ENCODE measurements at regions not wholly inside any gene's neighbourhood (a gene's known extent, or its start where the extent isn't known, plus 50 kb on each side); places are given as distances from the start of the nearest gene placed in this dataset.

DNA sequence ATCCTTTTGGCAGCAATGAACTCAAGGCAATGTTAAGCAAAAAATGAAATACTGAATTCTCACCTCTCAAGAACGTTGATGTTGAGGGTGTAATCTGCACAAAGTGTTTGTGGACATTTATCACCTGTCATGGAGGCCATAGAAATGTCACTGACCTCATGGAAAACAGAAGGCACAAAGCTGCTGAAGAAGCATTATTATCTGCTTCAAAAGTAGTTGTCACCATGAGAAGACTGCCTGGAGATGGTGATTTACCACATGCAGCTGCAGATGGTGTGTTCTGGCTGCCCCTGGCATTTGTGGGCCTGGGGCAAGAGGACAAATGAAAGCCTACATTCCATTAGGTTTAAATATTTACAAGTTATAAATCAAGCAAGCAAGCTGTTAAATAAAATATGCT is 116.8 kb upstream of the RPS6KA3 start:
- DNase-seq, result no peak
- WGBS, 4 donors, result 16 to 33% (median 26%) methylated on average over 1 of the region's 1 CpG
- no peaks in the 10 kb centered on the region for H3K4me1 ChIP-seq
- H3K27ac ChIP-seq, result no peak overlapping the region
- peaks cover 0 to 5% (median 0%) of the 10 kb centered on the region in 9 donors for H3K27me3 ChIP-seq
- H3K36me3 ChIP-seq, result no peaks in the 10 kb centered on the region
- H3K4me3 ChIP-seq, result no peak overlapping the region
- TF ChIP-seq CTCF (IDR thresholded peaks at IDR 0.05), result no peak
- TF ChIP-seq POLR2A (IDR thresholded peaks at IDR 0.05), result no peak
- no peaks in the 10 kb centered on the region for H3K9me3 ChIP-seq
- intact Hi-C loops (cut with DNase I), result no loop called here
- peak in 2 of 4 donors; percentile 74 for ATAC-seq

- DNase-seq (peak in 3 of 5 donors; percentile 10 to 48 (median 19)), ATAC-seq (peak; percentile 82 to 96 (median 91))
- H3K27me3 ChIP-seq, result no peaks in the 10 kb centered on the region
- no peaks in the 10 kb centered on the region for H3K36me3 ChIP-seq
- TF ChIP-seq CTCF (IDR thresholded peaks at IDR 0.05) (no peak), POLR2A (IDR thresholded peaks at IDR 0.05) (no peak)
- H3K27ac ChIP-seq, result peak overlapping the region in 1 of 12 donors; percentile 4
- 36 to 52% (median 40%) methylated on average over 3 of the region's 3 CpGs for WGBS, 4 donors
- intact Hi-C loops (cut with DNase I), result no loop called here
- no peaks in the 10 kb centered on the region for H3K9me3 ChIP-seq
- H3K4me3 ChIP-seq, result no peak overlapping the region
- no peaks in the 10 kb centered on the region for H3K4me1 ChIP-seq
Observed at GRCh38 chrX:20382518-20383297, 116.0 kb upstream of the RPS6KA3 start.

GRCh38 chrX:20382082-20382481 is 115.4 kb upstream of the RPS6KA3 start:
- no peak overlapping the region for H3K27ac ChIP-seq
- WGBS, 4 donors, result 45 to 77% (median 70%) methylated on average over 1 of the region's 1 CpG

More at GRCh38 chrX:20382082-20382481, 115.4 kb upstream of the RPS6KA3 start:
- TF ChIP-seq CTCF (IDR thresholded peaks at IDR 0.05), result no peak
- no peak for TF ChIP-seq POLR2A (IDR thresholded peaks at IDR 0.05)
- Histone ChIP-seq H3K9me3 (no peaks in the 10 kb centered on the region), H3K36me3 (no peaks in the 10 kb centered on the region), H3K27me3 (no peaks in the 10 kb centered on the region), H3K4me3 (no peak overlapping the region), H3K4me1 (no peaks in the 10 kb centered on the region)
- ATAC-seq, result no peak
- intact Hi-C loops (cut with DNase I), result no loop called here
- DNase-seq, result no peak
